ENCODE measurements at regions not wholly inside any gene's neighbourhood (a gene's known extent, or its start where the extent isn't known, plus 50 kb on each side); places are given as distances from the start of the nearest gene placed in this dataset.

DNA sequence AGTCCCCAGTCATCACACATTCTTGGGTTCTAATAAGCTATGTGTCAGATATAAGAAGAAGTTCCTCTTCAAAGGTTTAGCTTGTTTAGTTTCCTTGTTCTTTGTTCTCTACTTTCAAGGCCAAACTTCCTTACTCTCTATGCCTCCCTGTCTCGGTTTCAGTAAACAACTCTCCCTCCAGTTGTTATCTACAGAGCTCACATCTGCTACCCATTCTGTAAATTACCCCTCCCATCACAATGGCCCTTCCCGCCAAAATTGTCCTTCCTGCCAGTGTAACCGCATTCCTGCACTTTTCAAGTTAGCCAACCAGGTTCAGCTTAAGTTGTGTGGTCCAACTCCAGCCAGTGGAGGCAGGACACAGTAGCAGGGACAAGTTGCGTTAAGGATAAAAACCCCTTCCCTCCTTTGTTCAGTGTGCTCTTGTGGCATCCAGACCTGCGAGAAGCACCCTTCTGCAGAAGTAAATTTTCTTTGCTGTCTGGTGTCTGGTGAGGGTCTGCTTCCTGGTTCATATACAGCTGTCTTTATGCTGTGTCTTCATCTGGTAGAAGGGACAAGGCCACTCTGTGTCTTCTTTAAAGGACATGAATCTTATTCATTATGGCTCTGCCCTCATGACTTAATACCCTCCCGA is 342.1 kb upstream of the GRM7 start (continued):
- TF ChIP-seq, protein P1, sequence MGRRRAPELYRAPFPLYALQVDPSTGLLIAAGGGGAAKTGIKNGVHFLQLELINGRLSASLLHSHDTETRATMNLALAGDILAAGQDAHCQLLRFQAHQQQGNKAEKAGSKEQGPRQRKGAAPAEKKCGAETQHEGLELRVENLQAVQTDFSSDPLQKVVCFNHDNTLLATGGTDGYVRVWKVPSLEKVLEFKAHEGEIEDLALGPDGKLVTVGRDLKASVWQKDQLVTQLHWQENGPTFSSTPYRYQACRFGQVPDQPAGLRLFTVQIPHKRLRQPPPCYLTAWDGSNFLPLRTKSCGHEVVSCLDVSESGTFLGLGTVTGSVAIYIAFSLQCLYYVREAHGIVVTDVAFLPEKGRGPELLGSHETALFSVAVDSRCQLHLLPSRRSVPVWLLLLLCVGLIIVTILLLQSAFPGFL (CRISPR knock-in tag; IDR thresholded peaks at IDR 0.05): no peak
- TF ChIP-seq, protein P2, sequence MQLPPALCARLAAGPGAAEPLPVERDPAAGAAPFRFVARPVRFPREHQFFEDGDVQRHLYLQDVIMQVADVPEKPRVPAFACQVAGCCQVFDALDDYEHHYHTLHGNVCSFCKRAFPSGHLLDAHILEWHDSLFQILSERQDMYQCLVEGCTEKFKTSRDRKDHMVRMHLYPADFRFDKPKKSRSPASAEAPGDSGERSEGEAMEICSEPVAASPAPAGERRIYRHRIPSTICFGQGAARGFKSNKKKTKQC (CRISPR knock-in tag; IDR thresholded peaks at IDR 0.05): no peak
- TF ChIP-seq POLR2A (conservative IDR thresholded peaks at IDR 0.05) (0 out of 2 replicates have a peak, but pooled peaks have one; percentile 26), JUND (IDR thresholded peaks at IDR 0.05; ENCODE audit: borderline replicate concordance, low read depth, low read length) (no peak), JUND (tag; IDR thresholded peaks at IDR 0.05; ENCODE audit: borderline replicate concordance, low read depth, low read length) (peak; percentile 53; the same call in 2 of the 3 replicates), MYNN (IDR thresholded peaks at IDR 0.05) (0 out of 2 replicates have a peak, but pooled peaks have one; percentile 26), MYNN (CRISPR knock-in tag; IDR thresholded peaks at IDR 0.05) (no peak), ELF4 (CRISPR knock-in tag; IDR thresholded peaks at IDR 0.05) (0 out of 2 replicates have a peak, but pooled peaks have one; percentile 32), SMAD4 (CRISPR knock-in tag; conservative IDR thresholded peaks at IDR 0.05) (peak; percentile 77), YY1 (IDR thresholded peaks at IDR 0.05; ENCODE audit: borderline replicate concordance in 1 of 3, control insufficient read depth in 1 of 3, extremely low read depth in 1 of 3, insufficient read depth in 3 of 3, insufficient read length in 1 of 3, insufficient replicate concordance in 2 of 3, low read depth in 1 of 3, low read length in 2 of 3) (peak in 1 of 3 experiments; percentile 50), CREM (IDR thresholded peaks at IDR 0.05; ENCODE audit: low read depth) (peak; percentile 60), CBX2 (IDR thresholded peaks at IDR 0.05; ENCODE audit: insufficient read depth, low read length, poor library complexity, severe bottlenecking) (no peak), RCOR1 (IDR thresholded peaks at IDR 0.05; ENCODE audit: borderline replicate concordance in 1 of 2, low read depth in 2 of 2, low read length in 2 of 2) (peak in 1 of 2 experiments; percentile 75; a peak in 3 of 4 replicates), FOXK2 (conservative IDR thresholded peaks at IDR 0.05 in 1 of 2, IDR thresholded peaks at IDR 0.05 in 1 of 2; ENCODE audit: low read depth in 2 of 2) (peak; percentile 77 to 84), CBFA2T2 (conservative IDR thresholded peaks at IDR 0.05) (peak; percentile 39)
- TF ChIP-seq, protein P3, sequence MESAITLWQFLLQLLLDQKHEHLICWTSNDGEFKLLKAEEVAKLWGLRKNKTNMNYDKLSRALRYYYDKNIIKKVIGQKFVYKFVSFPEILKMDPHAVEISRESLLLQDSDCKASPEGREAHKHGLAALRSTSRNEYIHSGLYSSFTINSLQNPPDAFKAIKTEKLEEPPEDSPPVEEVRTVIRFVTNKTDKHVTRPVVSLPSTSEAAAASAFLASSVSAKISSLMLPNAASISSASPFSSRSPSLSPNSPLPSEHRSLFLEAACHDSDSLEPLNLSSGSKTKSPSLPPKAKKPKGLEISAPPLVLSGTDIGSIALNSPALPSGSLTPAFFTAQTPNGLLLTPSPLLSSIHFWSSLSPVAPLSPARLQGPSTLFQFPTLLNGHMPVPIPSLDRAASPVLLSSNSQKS (CRISPR knock-in tag; IDR thresholded peaks at IDR 0.05): no peak
- TF ChIP-seq, protein P4, sequence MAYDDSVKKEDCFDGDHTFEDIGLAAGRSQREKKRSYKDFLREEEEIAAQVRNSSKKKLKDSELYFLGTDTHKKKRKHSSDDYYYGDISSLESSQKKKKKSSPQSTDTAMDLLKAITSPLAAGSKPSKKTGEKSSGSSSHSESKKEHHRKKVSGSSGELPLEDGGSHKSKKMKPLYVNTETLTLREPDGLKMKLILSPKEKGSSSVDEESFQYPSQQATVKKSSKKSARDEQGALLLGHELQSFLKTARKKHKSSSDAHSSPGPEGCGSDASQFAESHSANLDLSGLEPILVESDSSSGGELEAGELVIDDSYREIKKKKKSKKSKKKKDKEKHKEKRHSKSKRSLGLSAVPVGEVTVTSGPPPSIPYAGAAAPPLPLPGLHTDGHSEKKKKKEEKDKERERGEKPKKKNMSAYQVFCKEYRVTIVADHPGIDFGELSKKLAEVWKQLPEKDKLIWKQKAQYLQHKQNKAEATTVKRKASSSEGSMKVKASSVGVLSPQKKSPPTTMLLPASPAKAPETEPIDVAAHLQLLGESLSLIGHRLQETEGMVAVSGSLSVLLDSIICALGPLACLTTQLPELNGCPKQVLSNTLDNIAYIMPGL (CRISPR knock-in tag; IDR thresholded peaks at IDR 0.05): no peak
